ENCODE measurements at regions not wholly inside any gene's neighbourhood (a gene's known extent, or its start where the extent isn't known, plus 50 kb on each side); places are given as distances from the start of the nearest gene placed in this dataset.
"Not testable (repeated sequence)": the region's sequence is repeated elsewhere in the genome, so short reads cannot be mapped to it uniquely, and the experiment has no call there.

DNA sequence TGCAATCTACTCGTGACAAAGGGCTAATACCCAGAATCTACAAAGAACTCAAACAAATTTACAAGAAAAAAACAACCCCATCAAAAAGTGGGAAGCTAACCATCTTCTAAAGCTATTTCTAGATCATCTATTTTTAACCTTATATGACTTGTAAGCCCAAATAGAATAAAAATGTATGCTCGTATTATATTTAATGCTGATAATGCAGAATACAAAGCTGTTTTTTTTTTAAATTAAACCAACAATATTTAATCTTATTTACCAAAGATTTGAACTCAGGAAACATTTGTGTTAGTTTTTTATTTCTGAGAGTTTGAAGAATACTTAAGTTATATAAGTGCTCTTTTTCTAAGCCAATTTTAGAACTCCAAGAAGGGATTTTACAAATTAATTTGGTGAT, 652.1 kb downstream of the LRRC70 start:
- DNase-seq (ENCODE audit: insufficient read length, low spot score) (no peak), FAIRE-seq (no peak)

DNA sequence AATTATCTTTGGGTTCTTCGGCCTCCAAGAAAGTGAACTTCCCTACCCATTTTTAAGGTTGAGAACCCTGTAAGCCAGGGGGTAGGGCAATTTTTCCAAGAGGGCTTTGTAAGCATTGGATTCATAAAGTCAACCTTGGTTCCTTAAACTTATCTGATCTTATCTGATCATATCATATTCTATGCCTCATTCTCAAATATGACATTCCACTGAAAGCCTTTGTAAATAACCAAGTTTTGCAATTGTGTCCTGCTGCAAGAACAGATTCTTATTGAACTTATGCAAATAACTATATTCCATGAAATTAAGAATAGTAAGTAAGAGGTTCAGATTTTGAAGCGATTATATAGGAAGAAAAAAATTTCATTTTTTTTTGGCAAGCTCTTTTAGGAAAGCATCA, 649.5 kb downstream of the LRRC70 start:
- FAIRE-seq (no peak), DNase-seq (ENCODE audit: insufficient read length, low spot score) (no peak)

DNA sequence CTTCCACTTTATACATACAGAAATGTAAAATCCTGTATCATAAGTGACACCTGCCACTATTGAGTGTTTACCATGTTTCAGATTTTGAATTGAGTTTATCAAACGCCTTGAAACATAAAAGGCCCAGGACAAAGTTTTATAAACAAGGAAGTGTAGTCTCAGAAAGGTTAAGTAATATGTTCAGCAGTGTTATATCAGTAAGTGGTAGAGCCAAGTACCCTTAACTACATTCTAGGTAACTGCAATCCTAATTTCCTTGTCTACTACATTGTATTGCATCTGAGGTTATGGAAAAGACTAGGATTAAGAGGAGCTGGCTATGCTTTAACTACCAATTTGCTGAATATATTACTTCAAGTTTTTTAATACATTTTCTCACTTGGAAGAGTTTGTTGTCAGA, 641.6 kb downstream of the LRRC70 start:
- DNase-seq (ENCODE audit: insufficient read length, low spot score) (no peak), FAIRE-seq (no peak)

DNA sequence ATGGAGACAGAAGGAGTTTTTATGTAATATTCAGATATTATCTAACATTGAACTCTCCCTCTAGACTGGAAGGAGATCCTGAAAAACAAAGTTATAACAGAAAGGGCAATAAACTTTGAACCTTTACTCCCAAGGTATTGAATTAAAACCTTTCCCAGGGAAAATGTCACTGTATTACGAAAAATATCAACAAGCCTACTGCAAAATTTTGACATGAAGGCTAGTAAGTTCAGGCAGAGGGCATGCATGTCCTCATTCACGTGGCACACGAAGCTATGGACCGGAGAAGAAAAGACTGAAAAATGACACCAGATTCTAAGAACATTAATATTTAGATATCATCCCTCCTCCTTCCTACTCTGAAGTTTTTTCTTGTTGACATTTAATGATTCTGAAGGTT, 638.8 kb downstream of the LRRC70 start:
- no peak for DNase-seq (ENCODE audit: insufficient read length, low spot score)
- no peak for FAIRE-seq

DNA sequence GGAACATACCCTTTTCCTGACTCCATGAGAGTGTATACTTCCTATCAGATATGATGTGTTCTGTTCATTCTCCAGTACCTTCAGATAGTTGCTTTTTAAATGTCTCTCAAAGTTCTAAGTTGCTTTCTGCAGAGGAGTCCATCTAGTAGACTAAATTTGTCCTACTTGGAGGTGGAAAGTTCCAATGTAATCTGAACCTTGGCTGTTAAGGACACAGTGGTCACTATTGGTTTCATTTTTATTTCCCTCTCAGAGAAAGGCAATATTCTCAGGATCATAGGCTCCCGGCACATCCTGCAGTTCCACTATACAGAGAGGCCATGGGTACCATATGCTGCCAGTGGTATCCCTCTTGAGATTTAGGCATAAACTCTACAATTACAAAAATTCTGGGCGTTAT, 634.6 kb downstream of the LRRC70 start:
- DNase-seq (ENCODE audit: insufficient read length, low spot score) (no peak), FAIRE-seq (no peak)

DNA sequence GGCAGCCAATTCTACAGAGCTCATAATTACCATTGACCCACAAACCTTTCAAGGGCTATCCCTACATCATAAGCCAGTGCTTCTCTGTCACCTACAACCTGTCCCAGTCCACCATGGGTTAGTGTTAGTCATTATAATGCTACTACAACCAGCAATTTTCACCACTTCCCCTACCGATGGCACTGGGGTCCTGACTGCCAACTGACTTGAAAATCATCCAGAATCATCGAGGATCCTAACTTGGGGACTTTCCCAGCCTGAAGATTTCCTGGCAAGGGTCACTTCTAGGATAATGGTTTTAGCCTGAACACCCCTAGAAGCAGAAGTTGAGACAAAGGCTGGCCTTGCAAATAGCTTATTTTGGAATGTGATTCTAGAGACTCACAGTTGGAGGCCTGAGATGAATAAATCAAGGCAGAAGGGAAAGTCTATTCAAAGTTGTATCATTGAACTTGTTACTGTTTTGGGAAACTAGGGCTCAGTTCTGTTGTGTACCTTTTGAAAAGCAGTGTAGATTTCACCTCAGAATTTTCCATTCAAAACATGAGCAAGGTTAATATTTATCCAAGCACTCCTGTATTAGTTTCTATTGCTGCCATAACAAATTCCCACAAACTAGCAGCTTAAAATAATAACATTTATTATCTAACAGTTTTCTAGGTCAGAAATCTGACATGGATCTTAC, 633.0 kb downstream of the LRRC70 start:
- DNase-seq (ENCODE audit: insufficient read length, low spot score) (no peak), FAIRE-seq (no peak)

DNA sequence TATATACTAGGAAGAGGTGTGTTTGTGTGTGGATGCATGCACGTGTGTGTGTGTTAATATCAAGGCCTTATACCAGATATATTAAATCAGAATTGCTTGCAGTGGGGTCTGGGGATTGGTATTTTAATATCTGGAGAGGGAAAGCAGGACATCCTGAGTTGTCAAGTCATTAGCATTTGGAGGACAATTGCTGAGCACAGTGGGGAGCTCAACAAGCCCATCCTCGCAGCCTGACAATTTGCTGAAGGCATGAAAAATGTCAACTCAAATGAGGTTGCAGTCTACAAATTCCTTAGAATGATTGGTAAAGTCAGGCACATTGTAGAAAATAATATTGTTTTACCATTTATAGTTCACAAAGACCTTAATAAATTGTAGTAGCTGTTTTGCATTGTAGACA, 627.4 kb downstream of the LRRC70 start:
- no peak for FAIRE-seq
- DNase-seq (ENCODE audit: insufficient read length, low spot score), result no peak

DNA sequence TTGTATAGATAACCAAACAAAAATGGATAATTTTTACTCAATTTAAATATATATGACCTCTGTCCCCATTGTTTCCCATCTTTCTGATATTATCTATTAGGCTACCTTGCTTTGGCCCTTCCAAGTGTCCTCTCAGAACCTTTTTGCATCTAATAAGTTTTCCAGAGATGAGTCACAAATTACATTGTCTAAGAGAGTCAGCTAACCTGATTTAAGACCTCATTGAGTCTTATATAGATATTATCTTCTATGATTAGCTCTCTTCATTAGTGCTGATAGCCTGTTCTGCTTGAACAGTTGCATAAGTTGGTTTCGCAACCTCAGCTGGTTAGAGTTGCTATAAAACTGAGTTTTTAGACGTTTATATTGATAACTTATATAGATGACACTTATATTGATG, 623.1 kb downstream of the LRRC70 start:
- FAIRE-seq (no peak), DNase-seq (ENCODE audit: insufficient read length, low spot score) (no peak)

DNA sequence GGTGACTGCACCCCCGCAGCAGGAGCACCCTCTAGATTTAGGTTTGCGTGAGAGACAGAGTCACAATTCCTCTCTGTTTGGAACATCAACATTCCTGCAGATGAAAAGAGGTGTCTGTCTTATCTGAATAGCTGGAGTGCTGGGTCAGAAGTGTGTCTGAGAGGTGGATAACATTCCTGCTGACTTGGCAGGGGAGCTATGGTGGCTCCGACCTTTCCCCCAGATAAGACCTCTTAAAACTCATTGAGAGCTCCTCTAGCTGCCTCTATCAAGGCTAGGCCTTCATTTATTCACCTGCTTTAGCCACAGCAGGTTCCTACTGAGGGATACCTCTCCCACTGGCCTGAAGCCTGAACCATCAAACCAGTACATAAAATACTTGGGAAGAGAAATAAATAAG, 615.5 kb downstream of the LRRC70 start:
- no peak for DNase-seq (ENCODE audit: insufficient read length, low spot score)

DNA sequence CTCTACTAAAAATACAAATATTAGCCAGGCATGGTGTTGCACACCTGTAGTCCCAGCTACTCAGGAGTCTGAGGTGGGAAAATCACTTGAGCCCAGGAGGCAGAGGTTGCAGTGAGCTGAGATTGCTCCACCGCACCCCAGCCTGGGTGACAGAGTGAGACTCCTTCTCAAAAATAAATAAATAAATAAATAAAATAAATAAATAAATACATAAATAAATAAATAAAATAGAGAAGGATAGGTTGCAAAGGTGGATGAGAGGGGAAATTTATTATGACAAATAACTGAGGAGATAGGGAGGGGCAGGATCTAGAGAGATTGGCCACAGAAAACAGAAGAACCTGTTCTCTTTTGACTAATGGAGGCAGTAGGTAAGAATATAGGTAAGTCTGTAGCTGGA, 601.6 kb downstream of the LRRC70 start:
- not testable (repeated sequence) for DNase-seq (ENCODE audit: insufficient read length, low spot score); FAIRE-seq

More for the DNA sequence above, 615.5 kb downstream of the LRRC70 start:
- no peak for FAIRE-seq

DNA sequence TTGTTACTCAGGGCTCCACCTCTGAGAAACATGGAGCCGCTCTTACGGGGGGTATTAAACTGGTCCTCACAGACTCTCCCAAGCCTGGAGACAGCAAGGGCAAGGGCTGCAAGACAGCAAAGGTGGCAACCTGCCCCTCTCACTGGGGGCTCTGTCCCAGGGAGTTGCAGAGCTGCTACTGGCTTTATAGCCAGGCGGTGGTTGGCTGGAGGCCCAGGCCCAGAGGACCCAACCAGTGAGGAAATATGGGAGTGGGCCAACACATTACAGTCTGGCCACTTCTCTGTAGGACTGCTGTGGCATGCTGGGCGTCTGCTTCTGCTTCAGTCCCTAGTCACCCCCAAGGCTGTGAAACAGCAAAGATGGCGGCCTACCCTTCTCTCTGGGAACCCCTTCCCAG, 597.2 kb downstream of the LRRC70 start:
- no peak for FAIRE-seq
- DNase-seq (ENCODE audit: insufficient read length, low spot score), result no peak

DNA sequence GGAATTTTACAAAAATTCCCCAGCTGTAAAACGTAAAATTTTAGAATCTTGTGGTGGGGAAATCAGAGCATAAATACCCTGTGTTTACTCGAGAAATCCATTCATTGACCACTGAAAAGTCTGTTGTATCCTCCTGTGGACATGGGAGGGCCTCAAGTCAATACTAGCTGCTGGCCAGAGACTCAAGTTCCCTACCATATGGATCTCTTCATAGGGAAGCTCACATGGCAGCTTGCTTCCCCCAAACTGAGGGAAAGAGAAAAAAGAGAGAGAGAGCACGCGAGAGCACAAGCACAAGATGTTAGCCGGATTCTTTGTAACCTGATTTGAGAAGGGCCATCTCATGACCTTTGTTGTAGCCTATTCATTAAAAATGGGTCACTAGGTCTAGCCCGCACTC, 591.9 kb downstream of the LRRC70 start:
- DNase-seq (ENCODE audit: insufficient read length, low spot score) (no peak), FAIRE-seq (no peak)

DNA sequence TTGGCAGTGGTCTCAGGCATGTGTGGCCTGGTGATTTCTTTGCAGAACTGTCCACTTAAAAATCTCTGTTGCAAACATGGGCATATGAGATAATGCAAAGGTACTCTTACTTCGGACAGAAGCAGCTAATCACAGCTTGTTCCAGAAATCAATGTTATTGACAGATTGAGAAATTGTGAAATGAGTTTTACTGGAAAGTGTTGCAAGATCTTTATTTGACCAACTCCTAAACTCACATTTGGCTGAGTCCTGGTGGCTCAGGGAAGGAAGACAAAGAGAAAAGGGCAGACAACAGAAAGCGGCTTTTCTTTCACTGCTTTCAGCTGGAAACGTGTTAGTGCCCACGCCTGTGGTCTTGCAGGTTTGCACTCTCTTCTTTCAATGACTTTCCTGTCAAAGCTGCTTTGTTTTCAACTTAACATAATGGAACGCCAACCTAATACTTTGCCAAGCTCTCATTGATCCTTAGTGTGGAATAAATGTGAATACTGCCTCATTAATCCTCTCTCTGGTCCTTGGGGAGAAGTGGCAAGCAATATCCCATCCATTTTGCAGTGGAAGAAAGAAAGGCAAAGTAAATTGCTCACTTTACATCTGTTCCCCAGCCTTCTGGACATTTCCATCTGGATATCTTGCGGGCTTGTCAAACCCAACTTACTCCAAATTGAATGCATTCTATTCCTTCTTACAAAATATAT, 586.4 kb downstream of the LRRC70 start:
- no peak for FAIRE-seq

DNA sequence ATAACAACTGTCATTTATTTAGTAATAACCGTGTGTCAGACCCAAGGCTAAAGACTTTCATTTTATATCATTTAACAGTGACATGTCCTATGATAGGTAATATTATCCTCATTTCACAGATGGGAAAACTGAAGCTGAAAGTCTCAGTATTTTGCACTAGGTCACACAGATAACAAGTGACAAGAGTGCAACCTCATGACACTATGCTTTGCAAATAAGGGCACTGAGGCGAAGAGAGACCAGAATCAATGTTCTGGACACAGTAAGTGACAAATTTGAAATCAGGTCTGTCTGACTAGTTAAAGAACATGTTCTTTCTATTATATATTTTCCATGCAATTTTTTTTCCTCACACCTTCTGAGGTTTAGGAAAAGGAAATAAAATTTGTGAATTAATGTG, 585.7 kb downstream of the LRRC70 start:
- no peak for DNase-seq (ENCODE audit: insufficient read length, low spot score)
- FAIRE-seq, result no peak

More for the DNA sequence above, 586.4 kb downstream of the LRRC70 start:
- no peak for DNase-seq (ENCODE audit: insufficient read length, low spot score)

DNA sequence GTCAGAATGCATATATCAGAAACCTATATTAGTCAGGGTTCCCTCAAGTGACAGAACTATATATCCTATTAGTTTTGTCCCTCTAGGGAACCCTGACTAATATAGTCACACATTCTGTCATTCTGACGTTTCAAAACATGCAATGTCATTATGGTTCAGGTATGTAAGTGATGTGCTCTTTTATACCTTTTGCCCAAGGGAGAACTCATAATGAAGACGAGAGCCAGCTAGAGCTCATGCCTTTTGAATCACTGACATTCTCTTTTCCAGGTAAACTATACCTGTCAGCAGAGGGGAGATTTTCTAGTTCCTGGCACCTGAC, 576.7 kb downstream of the LRRC70 start:
- no peak for DNase-seq (ENCODE audit: insufficient read length, low spot score)
- FAIRE-seq, result no peak

DNA sequence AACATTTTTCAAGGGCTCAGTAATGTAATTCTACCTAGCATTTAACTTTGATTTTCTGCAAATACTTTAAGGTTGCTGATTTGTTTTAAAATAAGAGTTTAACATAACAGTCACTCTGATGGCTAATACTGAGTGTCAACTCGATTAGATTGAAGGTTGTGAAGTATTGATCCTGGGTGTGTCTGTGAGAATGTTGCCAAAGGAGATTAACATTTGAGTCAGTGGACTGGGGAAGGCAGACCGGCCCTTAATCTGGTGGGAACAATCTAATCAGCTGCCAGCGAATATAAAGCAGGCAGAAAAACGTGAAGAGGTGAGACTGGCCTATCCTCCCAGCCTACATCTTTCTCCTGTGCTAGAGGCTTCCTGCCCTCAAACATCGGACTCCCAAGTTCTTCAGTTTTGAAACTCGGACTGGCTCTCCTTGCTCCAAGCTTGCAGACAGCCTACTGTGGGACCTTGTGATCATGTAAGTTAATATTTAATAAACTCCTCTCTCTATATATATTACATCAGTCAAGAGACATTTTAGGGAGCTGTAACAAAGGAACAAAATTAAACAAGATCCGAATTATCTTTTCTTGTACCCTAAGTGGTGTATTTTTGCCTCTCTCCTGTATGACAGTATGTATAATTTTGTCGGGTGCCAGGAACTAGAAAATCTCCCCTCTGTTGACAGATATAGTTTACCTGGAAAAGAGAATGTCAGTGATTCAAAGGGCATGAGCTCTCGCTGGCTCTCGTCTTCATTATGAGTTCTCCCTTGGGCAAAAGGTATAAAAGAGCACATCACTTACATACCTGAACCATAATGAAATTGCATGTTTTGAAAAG, 576.1 kb downstream of the LRRC70 start:
- no peak for DNase-seq (ENCODE audit: insufficient read length, low spot score)
- no peak for FAIRE-seq

DNA sequence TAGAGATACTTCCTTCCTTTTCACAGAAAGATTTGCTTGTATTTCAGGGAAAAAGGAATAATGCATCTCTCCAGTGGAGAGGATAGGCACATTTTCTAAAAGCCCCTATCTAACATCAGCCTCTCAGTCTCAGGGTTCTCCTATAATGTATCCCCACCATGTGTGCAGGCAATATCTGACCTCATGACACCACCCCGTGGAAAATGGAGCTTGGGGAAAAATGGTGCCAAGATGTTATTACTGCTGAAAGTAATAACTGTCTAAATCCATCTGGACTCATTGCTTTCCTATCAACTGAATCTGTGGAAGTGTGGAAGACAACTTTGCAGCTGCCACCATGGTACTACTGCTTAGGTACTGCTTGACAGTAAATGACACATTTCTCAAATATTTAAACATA, 574.3 kb downstream of the LRRC70 start:
- FAIRE-seq, result no peak
- DNase-seq (ENCODE audit: insufficient read length, low spot score), result no peak

DNA sequence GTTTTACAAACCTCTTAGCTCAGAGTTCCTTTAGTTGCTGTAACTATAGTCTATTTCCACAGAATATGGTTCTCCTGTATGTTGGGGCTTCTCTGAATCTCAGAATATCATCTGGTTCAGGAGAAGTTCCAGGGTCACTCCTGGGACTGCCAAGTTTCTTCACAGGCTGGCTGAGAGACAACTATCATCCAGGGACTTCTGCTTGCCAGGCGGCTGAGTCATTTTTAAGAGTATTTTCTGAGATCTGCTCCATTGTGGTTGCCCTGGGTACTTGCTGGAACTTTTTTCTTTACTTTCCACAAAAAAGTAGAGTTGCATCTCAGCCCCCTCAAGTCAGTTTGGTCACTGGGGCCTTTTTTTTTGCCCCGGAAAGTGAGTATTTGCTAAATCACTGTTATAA, 566.5 kb downstream of the LRRC70 start:
- FAIRE-seq, result no peak

DNA sequence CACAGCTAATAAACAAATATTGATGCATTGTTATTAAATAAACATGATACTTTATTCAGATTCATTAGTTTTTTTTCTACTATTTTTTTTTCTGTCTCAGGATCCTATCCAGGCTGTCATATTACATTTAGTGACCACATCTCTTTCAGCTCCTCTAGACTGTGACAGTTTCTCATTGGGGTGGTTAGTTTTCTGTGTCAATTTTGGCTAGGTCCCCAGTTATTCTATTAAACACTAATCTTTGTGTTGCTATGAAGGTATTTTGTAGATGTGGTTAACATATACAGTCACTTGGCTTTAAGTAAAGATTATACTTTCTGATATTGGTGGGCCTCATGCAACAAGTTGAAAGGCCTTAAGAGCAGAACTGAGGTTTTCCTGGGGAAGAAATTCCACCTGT, 563.0 kb downstream of the LRRC70 start:
- FAIRE-seq (no peak), DNase-seq (ENCODE audit: insufficient read length, low spot score) (no peak)

More for the DNA sequence above, 566.5 kb downstream of the LRRC70 start:
- no peak for DNase-seq (ENCODE audit: insufficient read length, low spot score)

DNA sequence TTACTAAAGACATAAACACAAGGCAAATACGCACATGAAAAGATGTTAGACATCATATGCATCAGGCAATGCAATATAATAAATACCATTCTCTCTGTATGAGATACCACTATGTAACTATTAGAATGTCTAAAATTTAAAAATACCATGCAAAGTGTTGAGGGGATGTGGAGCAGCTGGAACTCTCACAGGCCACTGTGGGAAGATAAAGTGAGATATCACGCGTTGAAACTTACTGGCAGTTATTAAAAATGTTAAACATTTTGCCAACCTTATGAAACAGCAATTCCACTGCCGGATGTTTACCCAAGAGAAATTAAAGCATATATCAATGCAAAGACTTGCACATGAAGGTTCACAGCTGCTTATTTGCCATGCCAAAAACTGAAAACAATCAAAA, 556.7 kb downstream of the LRRC70 start:
- DNase-seq (ENCODE audit: insufficient read length, low spot score) (no peak), FAIRE-seq (no peak)

DNA sequence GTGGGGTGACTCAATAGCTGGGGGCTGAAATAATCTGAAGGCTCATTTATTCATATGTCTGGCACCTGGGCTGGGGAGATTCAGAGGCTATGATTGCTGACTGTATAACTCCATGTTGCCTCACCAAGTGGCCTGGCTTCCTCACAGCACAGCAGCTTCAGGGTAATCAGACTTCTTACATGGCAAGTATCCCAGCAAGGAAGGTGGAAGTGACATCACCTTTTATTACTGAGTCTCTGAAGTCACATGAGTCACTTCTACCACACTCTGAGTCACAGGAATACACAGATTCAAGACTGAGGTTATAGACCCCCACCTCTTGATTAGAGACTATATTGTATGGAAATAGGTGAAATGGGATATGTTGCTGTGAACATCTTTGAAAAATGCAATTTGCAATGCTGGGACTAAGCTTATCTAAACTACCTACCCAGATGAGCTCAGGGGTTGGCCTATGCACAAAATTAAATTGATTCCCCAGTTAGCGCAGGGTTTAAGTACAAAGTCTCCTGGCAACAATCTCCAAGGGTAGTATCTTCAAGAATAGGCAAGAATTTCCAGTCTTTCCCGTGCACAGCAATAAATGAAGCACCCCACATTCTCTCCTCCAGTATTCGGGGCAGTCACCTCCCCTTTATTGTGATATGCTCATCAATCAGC, 553.1 kb downstream of the LRRC70 start:
- DNase-seq (ENCODE audit: insufficient read length, low spot score) (no peak), FAIRE-seq (no peak)

Measured in HTR-8/SVneo (cell line).